HT1080 (cell line): ENCODE measurements at regions not wholly inside any gene's neighbourhood (a gene's known extent, or its start where the extent isn't known, plus 50 kb on each side); places are given as distances from the start of the nearest gene placed in this dataset.

ENCODE experiments used
- DNase-seq: peaks from one replicate; pipeline ENCODE4 v3.0.0-alpha.2; 2015; ENCODE audit warnings: low read depth

GRCh38 chr1:200253774-200254495 is 155.9 kb downstream of the ZNF281 start:
- no peak for DNase-seq

GRCh38 chr1:200252531-200252930 is 157.3 kb downstream of the ZNF281 start:
- no peak for DNase-seq

GRCh38 chr1:200250469-200250868 is 159.4 kb downstream of the ZNF281 start:
- DNase-seq: no peak

GRCh38 chr1:200248541-200248940 is 161.3 kb downstream of the ZNF281 start:
- DNase-seq: no peak

- DNase-seq: no peak
These were observed 162.3 kb downstream of the ZNF281 start for GRCh38 chr1:200247518-200247917.

GRCh38 chr1:200245473-200245872 is 164.4 kb downstream of the ZNF281 start:
- DNase-seq: peak; percentile 28

GRCh38 chr1:200243042-200243437 is 166.8 kb downstream of the ZNF281 start:
- DNase-seq: no peak

- DNase-seq: no peak
These were observed 167.5 kb downstream of the ZNF281 start for GRCh38 chr1:200242110-200243041.

GRCh38 chr1:200240656-200241055 is 169.2 kb downstream of the ZNF281 start:
- no peak for DNase-seq

- DNase-seq: no peak
These were observed 171.5 kb downstream of the ZNF281 start for GRCh38 chr1:200238311-200238710.

- DNase-seq: no peak
These were observed 172.8 kb downstream of the ZNF281 start for GRCh38 chr1:200237066-200237465.

GRCh38 chr1:200234938-200235337 is 174.9 kb downstream of the ZNF281 start:
- DNase-seq: no peak

- peak; percentile 47 for DNase-seq
These were observed 176.4 kb downstream of the ZNF281 start for GRCh38 chr1:200233393-200233792.

GRCh38 chr1:200231787-200232231 is 178.0 kb downstream of the ZNF281 start:
- DNase-seq: no peak

GRCh38 chr1:200230671-200231070 is 179.2 kb downstream of the ZNF281 start:
- DNase-seq: no peak

GRCh38 chr1:200228486-200228885 is 181.3 kb downstream of the ZNF281 start:
- DNase-seq: no peak

- DNase-seq: no peak
These were observed 181.8 kb downstream of the ZNF281 start for GRCh38 chr1:200228081-200228480.
